GM13977 (cell line): ENCODE measurements at regions not wholly inside any gene's neighbourhood (a gene's known extent, or its start where the extent isn't known, plus 50 kb on each side); places are given as distances from the start of the nearest gene placed in this dataset.

Experiments
- DNase-seq: peaks from one replicate; pipeline ENCODE4 v3.0.0; 2012; ENCODE audit warnings: low spot score
- CTCF ChIP-seq: IDR thresholded peaks from 2 replicates; pipeline ENCODE4 v1.5.1; 2012; ENCODE audit warnings: mild to moderate bottlenecking, control low read depth; ENCODE audit not compliant: insufficient read depth; ENCODE audit errors: extremely low read depth, missing control alignments
- in situ Hi-C: fragments of 300-500 bp; cut with MboI; formaldehyde crosslinking; loops from one replicate; pipeline ENCODE4 v1.12.0; 2022; ENCODE audit warnings: low sequenced_read_pairs, low pct_unique_long_range_greater_than_20kb, mixed read lengths, inconsistent platforms; ENCODE audit not compliant: unreplicated experiment

GRCh38 chr1:157368363-157368762 is 184.0 kb downstream of the FCRL5 start:
- TF ChIP-seq CTCF, result no peak
- DNase-seq, result no peak

GRCh38 chr1:157367870-157368269 is 184.4 kb downstream of the FCRL5 start:
- TF ChIP-seq CTCF, result no peak
- in situ Hi-C loops, result loop anchor here (25.0 kb wide), 1 partner anchor 181 kb away; no protein-coding TSS in a partner anchor
- no peak for DNase-seq

More at GRCh38 chr1:157368363-157368762, 184.0 kb downstream of the FCRL5 start:
- in situ Hi-C loops, result loop anchor here (25.0 kb wide), 1 partner anchor 181 kb away; no protein-coding TSS in a partner anchor

- no peak for TF ChIP-seq CTCF
- in situ Hi-C loops, result loop anchor here (25.0 kb wide), 1 partner anchor 180 kb away; no protein-coding TSS in a partner anchor
- no peak for DNase-seq
Measured at GRCh38 chr1:157367091-157367739, 185.1 kb downstream of the FCRL5 start.

- TF ChIP-seq CTCF, result no peak
- in situ Hi-C loops, result loop anchor here (25.0 kb wide), 1 partner anchor 177 kb away; no protein-coding TSS in a partner anchor
- DNase-seq, result no peak
Measured at GRCh38 chr1:157364612-157365011, 187.7 kb downstream of the FCRL5 start.

GRCh38 chr1:157363660-157364140 is 188.6 kb downstream of the FCRL5 start:
- peak; percentile 48 for DNase-seq
- TF ChIP-seq CTCF, result peak; percentile 73
- in situ Hi-C loops, result loop anchor here (25.0 kb wide), 1 partner anchor 176 kb away; no protein-coding TSS in a partner anchor

GRCh38 chr1:157360023-157360390 is 192.3 kb downstream of the FCRL5 start:
- in situ Hi-C loops, result loop anchor here (25.0 kb wide), 1 partner anchor 173 kb away; no protein-coding TSS in a partner anchor
- TF ChIP-seq CTCF, result no peak
- no peak for DNase-seq
